HUES48 (cell line): ENCODE measurements at regions not wholly inside any gene's neighbourhood (a gene's known extent, or its start where the extent isn't known, plus 50 kb on each side); places are given as distances from the start of the nearest gene placed in this dataset.

Experiments
- H3K27ac ChIP-seq: one replicate; pipeline ENCODE4 v1.7.0; 2013; ENCODE audit warnings: low read depth, low read length, inconsistent platforms
- H3K27me3 ChIP-seq: 2 replicates; pipeline ENCODE4 v1.6.1; 2013; ENCODE audit warnings: mild to moderate bottlenecking, low read length; ENCODE audit not compliant: control insufficient read depth, insufficient read depth
- H3K36me3 ChIP-seq: 2 replicates; pipeline ENCODE4 v1.6.1; 2013; ENCODE audit warnings: low read length; ENCODE audit not compliant: control insufficient read depth, insufficient read depth
- H3K4me1 ChIP-seq: 2 replicates; pipeline ENCODE4 v1.6.1; 2013; ENCODE audit warnings: mild to moderate bottlenecking, low read length; ENCODE audit not compliant: control insufficient read depth, insufficient read depth
- H3K4me3 ChIP-seq: 2 replicates; pipeline ENCODE4 v1.5.1; 2013; ENCODE audit warnings: mild to moderate bottlenecking, low read depth, low read length
- H3K9ac ChIP-seq: 2 replicates; pipeline ENCODE4 v1.6.1; 2013; ENCODE audit warnings: mild to moderate bottlenecking, low read depth, low read length, moderate library complexity
- H3K9me3 ChIP-seq: 2 replicates; pipeline ENCODE4 v1.6.1; 2013; ENCODE audit warnings: low read length; ENCODE audit not compliant: control insufficient read depth, insufficient read depth

DNA sequence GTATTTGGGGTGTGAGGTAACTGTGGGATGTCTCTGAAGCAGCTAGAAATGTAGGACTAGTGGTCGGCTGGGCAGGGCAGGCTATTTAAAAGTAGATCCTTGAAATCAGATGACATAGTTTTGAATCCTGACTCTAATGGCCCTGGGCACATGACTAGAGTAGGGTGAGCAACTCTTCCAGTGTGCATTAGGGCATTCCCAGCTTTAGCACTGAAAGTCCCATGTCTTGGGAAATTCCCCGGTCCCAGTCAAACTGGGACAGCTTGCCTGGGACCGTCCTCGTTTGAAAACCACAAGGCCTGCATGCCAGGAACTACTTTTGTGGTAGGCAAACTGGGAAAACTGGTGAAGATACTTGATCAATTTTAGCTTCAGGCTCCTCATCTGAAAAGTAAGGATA lies 255.3 kb downstream of the PTEN start:
- no peaks in the 10 kb centered on the region for H3K9me3 ChIP-seq
- H3K9ac ChIP-seq: no peak overlapping the region
- no peaks in the 10 kb centered on the region for H3K36me3 ChIP-seq
- peaks cover 17% of the 10 kb centered on the region for H3K4me1 ChIP-seq
- no peak overlapping the region for H3K27ac ChIP-seq
- H3K27me3 ChIP-seq: no peaks in the 10 kb centered on the region
- no peak overlapping the region for H3K4me3 ChIP-seq

DNA sequence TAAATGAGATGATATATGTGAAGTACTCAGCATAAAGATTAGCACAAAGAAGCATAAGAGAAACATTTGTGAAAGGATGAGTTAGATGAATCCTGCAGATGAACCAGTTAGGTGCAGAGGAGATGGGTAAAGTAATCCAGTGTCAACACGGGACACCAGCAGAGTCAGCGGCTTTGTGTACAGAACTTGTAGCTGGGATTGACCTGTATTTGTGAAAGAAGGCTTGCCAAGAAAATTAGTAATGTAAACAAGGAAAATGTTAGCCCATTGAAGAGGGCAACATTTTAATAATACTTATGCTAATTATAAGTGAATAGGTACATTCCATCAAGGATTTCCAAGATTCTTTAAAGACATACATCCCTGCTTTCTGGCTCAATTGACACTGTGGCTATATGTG lies 255.7 kb downstream of the PTEN start:
- Histone ChIP-seq H3K4me3 (no peak overlapping the region), H3K9me3 (no peaks in the 10 kb centered on the region), H3K4me1 (peaks cover 17% of the 10 kb centered on the region)

DNA sequence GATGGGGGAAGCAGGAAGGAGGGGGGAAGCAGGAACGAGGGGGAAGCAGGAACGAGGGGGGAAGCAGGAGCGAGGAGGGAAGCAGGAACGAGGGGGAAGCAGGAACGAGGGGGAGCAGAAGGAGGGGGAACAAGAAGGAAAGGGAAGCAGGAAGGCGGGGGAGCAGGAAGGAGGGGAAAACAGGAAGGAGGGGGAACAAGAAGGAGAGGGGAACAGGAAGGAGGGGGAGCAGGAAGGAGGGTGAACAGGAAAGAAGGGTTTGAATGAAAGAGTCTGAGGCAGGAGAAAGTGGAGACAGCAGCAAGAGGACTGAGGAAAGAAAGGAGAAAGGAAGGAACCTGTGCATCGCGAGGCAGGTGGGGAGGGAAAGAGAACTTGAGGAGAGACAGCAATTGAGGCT lies 256.6 kb downstream of the PTEN start:
- H3K27ac ChIP-seq: no peak overlapping the region
- H3K36me3 ChIP-seq: no peaks in the 10 kb centered on the region
- no peak overlapping the region for H3K4me3 ChIP-seq
- peaks cover 14% of the 10 kb centered on the region for H3K4me1 ChIP-seq
- no peaks in the 10 kb centered on the region for H3K27me3 ChIP-seq
- H3K9me3 ChIP-seq: no peaks in the 10 kb centered on the region
- H3K9ac ChIP-seq: no peak overlapping the region

More for the DNA sequence above, 255.7 kb downstream of the PTEN start:
- Histone ChIP-seq H3K27me3 (no peaks in the 10 kb centered on the region), H3K27ac (no peak overlapping the region), H3K36me3 (no peaks in the 10 kb centered on the region), H3K9ac (no peak overlapping the region)

DNA sequence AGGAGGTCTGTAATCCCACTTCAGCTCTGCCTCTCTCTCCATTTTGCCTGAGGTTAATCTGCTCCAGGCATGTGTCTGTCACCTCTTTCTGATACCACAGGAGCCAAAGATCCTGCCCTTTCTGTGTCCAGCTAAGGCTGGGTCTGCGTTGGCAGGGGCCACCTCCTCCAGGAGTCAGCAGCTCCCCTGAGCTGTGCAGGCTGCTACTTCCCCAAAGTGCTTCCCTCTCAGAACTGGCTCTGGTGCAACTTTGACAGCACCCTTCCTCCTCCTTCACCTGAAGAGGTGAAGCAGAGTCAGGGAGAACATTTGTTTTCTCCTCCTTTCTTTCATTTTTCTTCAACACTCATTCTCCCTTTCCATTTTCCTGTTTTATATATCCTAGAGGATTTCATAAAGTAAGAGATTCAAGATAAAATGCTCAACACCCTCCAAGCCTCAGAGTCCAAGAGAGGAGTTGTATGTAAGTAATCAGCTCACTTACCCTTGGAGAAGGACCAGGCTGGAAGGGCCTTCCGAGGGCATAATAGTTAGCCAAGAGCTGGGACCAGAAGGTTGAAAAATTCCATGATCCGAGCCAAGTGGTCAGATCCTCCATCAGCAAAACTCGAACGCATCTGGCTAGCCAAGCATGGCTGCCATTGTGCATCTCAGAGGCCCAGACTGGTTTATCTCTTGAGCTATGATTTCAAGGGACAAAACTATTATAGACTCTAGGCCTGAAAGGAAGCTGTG lies 257.3 kb downstream of the PTEN start:
- Histone ChIP-seq H3K9me3 (no peaks in the 10 kb centered on the region), H3K27ac (no peak overlapping the region), H3K36me3 (no peaks in the 10 kb centered on the region), H3K27me3 (no peaks in the 10 kb centered on the region), H3K4me3 (no peak overlapping the region), H3K9ac (no peak overlapping the region), H3K4me1 (peaks cover 14% of the 10 kb centered on the region)

DNA sequence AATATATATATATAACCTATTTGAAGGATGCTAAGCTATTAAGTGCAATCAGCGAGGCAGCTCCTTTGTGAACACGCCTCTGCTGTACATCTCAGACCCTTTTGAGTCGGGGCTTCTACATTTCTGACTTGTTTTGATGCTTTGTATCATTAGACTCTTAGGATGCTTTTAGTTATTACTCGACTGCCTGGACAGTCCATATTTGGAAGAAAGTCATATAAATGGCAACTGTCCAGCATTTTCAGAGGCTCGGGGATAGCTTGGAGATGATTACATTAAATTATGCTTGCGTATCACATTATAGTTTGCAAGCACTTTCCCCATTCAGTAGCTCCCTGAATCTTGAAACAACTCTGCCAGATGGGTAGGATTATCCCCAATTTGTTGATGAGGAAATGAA lies 257.9 kb downstream of the PTEN start:
- H3K27ac ChIP-seq: no peak overlapping the region
- H3K4me3 ChIP-seq: no peak overlapping the region
- H3K9ac ChIP-seq: no peak overlapping the region

DNA sequence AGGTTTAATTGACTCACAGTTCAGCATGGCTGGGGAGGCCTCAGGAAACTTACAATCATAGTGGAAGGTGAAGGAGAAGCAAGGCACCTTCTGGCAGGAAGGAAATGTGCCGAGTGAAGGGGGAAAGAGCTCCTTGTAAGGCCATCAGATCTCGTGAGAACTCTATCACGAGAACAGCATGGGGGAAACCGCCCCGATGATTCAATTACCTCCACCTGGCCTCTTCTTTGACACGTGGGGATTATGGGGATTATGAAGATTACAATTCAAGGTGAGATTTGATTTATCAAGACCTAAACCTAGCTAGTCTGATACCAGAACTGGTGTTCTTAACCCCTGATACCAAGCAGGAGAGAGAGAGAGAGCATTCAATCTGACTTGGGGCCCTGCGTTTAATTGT lies 258.7 kb downstream of the PTEN start:
- no peaks in the 10 kb centered on the region for H3K27me3 ChIP-seq
- H3K27ac ChIP-seq: no peak overlapping the region
- no peaks in the 10 kb centered on the region for H3K9me3 ChIP-seq
- no peaks in the 10 kb centered on the region for H3K36me3 ChIP-seq
- H3K4me1 ChIP-seq: peaks cover 12% of the 10 kb centered on the region
- H3K9ac ChIP-seq: no peak overlapping the region
- no peak overlapping the region for H3K4me3 ChIP-seq

More for the DNA sequence above, 257.9 kb downstream of the PTEN start:
- Histone ChIP-seq H3K27me3 (no peaks in the 10 kb centered on the region), H3K4me1 (peaks cover 14% of the 10 kb centered on the region), H3K36me3 (no peaks in the 10 kb centered on the region), H3K9me3 (no peaks in the 10 kb centered on the region)

DNA sequence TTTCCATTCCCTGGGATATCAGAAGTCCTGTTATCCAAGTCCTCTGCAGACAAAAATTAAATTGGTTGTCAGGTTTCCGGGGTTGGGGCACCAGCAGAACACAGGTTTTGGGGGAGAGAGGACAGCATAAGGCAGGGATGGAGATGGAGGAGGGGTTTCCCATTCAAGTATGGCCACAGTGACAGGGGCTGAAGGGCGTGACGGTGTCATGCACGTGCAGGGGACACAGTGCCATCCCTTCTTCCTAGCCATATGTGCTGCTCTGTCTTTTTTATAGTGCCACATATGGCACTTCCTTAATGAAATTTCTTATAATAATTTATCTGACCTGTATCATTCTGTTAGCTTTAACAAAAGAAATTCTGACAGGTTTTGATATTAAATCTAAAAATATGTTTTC lies 259.2 kb downstream of the PTEN start:
- no peaks in the 10 kb centered on the region for H3K36me3 ChIP-seq
- H3K27ac ChIP-seq: no peak overlapping the region
- H3K4me1 ChIP-seq: peaks cover 11% of the 10 kb centered on the region

DNA sequence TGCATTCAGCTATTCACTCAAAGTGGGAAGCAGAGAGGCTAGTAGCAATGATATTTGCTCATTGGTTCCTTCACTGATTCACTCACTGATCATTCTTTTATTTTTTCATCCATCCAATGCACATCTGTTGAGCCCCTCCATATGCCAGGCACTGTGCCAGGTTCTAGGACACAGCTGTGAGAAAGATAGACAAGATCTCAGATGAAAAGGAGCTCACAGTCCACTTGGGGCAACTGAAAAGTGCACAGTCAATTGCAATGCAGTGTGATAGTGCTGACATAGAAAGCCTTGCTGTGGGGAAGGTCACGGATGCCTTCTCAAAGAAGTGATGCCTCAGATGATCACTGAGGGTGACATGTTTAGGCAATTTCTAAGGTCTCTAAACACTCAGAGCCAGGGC lies 262.3 kb downstream of the PTEN start:
- Histone ChIP-seq H3K9ac (no peak overlapping the region), H3K4me1 (no peaks in the 10 kb centered on the region), H3K27me3 (no peaks in the 10 kb centered on the region), H3K9me3 (no peaks in the 10 kb centered on the region), H3K36me3 (no peaks in the 10 kb centered on the region), H3K4me3 (no peak overlapping the region), H3K27ac (no peak overlapping the region)

More for the DNA sequence above, 259.2 kb downstream of the PTEN start:
- Histone ChIP-seq H3K9me3 (no peaks in the 10 kb centered on the region), H3K27me3 (no peaks in the 10 kb centered on the region), H3K9ac (no peak overlapping the region), H3K4me3 (no peak overlapping the region)

DNA sequence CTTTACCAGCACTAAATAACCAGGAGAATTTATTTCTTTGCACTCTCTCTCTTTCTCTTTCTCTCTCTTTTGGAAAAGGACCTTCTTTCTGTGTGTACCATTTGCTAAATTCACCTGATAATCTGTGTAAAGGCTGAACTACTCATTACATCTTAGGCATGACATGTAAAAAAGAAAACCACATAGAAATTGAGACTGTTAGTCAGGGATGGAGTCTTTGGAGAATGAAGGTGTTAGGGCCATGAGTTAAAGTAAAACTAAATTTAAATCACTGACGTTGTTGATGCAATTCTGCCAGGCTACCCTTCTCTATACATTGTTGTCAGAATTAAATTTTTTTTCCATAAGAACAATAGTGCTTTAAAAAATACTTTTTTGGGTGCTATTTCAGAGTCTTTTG lies 263.3 kb downstream of the PTEN start:
- Histone ChIP-seq H3K27ac (no peak overlapping the region), H3K4me1 (no peaks in the 10 kb centered on the region), H3K9ac (no peak overlapping the region)

DNA sequence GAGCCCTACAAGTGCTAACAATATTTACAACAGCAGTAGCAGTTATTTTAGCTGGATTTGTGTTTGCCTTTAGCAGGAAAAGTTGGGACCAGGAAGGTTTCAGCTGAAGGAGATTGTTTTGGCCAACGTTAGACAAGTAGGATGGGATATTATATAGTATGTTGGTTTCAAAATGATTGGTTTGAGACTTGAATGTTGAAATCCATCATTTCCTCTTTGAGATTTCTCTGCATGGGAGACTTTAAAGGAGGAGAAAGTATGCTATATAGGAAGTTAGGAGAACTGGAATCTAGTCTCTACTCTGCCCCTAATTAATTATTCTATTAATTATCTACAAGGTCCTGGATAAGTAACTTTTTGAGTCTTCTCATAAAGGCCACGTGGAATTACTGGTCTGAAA lies 263.8 kb downstream of the PTEN start:
- Histone ChIP-seq H3K4me1 (no peaks in the 10 kb centered on the region), H3K9ac (no peak overlapping the region), H3K27me3 (no peaks in the 10 kb centered on the region), H3K4me3 (no peak overlapping the region), H3K27ac (no peak overlapping the region), H3K9me3 (no peaks in the 10 kb centered on the region), H3K36me3 (no peaks in the 10 kb centered on the region)

More for the DNA sequence above, 263.3 kb downstream of the PTEN start:
- Histone ChIP-seq H3K27me3 (no peaks in the 10 kb centered on the region), H3K4me3 (no peak overlapping the region), H3K9me3 (no peaks in the 10 kb centered on the region), H3K36me3 (no peaks in the 10 kb centered on the region)

DNA sequence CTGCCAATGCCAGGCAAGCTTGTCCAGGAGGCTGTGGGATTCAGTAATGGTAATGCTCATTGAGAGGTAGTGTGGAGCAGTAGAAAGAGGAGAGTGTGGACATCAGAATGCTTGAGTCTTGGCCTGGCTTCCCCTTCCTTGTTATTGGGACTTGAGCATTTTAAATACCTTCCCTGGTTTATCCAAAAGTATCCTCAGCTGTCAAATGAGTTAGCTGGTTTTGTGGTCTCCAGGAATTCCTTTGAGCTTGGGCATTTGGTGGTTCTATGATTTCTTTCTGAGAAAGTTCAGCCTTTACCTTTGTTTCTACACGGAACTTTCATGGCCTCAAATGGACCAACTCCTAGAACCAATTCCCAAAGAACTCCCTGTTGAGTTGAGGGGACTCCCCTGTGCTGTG lies 264.3 kb downstream of the PTEN start:
- H3K9ac ChIP-seq: no peak overlapping the region
- no peak overlapping the region for H3K27ac ChIP-seq
- no peaks in the 10 kb centered on the region for H3K4me1 ChIP-seq
- H3K27me3 ChIP-seq: no peaks in the 10 kb centered on the region
- no peak overlapping the region for H3K4me3 ChIP-seq
- no peaks in the 10 kb centered on the region for H3K9me3 ChIP-seq
- no peaks in the 10 kb centered on the region for H3K36me3 ChIP-seq
